ENCODE measurements at regions not wholly inside any gene's neighbourhood (a gene's known extent, or its start where the extent isn't known, plus 50 kb on each side); places are given as distances from the start of the nearest gene placed in this dataset.

GRCh38 chr10:4450981-4451908 is 374.8 kb upstream of the AKR1E2 start:
- H3K27me3 Mint-ChIP-seq (ENCODE audit: unreplicated experiment): no peaks in the 10 kb centered on the region
- BruUV-seq (replicated peaks): no TSS peak
- intact Hi-C loops (cut with micrococcal nuclease; ENCODE audit: unreplicated experiment): no loop called here
- DNase-seq: no peak
- no peak overlapping the region for H3K4me3 Mint-ChIP-seq (ENCODE audit: low read depth, unreplicated experiment)
- no peaks in the 10 kb centered on the region for H3K36me3 Mint-ChIP-seq (ENCODE audit: insufficient read depth, unreplicated experiment)
- H3K4me1 Mint-ChIP-seq (ENCODE audit: low read depth, unreplicated experiment): no peaks in the 10 kb centered on the region
- no peak for TF ChIP-seq CTCF (IDR thresholded peaks at IDR 0.05; ENCODE audit: unreplicated experiment)
- H3K9me3 Mint-ChIP-seq (ENCODE audit: low read depth, unreplicated experiment): peaks cover 3% of the 10 kb centered on the region
- CTCF ChIA-PET: no interaction called here
- no peak overlapping the region for H3K27ac Mint-ChIP-seq (ENCODE audit: unreplicated experiment)

- H3K4me3 Mint-ChIP-seq (ENCODE audit: low read depth, unreplicated experiment): no peak overlapping the region
- no peak overlapping the region for H3K27ac Mint-ChIP-seq (ENCODE audit: unreplicated experiment)
- H3K9me3 Mint-ChIP-seq (ENCODE audit: low read depth, unreplicated experiment): peaks cover 3% of the 10 kb centered on the region
- TF ChIP-seq CTCF (IDR thresholded peaks at IDR 0.05; ENCODE audit: unreplicated experiment): no peak
- no peaks in the 10 kb centered on the region for H3K4me1 Mint-ChIP-seq (ENCODE audit: low read depth, unreplicated experiment)
- H3K27me3 Mint-ChIP-seq (ENCODE audit: unreplicated experiment): no peaks in the 10 kb centered on the region
- BruUV-seq (replicated peaks): no TSS peak
- DNase-seq: no peak
- intact Hi-C loops (cut with micrococcal nuclease; ENCODE audit: unreplicated experiment): no loop called here
- no peaks in the 10 kb centered on the region for H3K36me3 Mint-ChIP-seq (ENCODE audit: insufficient read depth, unreplicated experiment)
- CTCF ChIA-PET: no interaction called here
Measured at GRCh38 chr10:4450169-4450568, 375.8 kb upstream of the AKR1E2 start.

GRCh38 chr10:4448030-4448429 is 378.0 kb upstream of the AKR1E2 start:
- no peak for TF ChIP-seq CTCF (IDR thresholded peaks at IDR 0.05; ENCODE audit: unreplicated experiment)
- H3K9me3 Mint-ChIP-seq (ENCODE audit: low read depth, unreplicated experiment): peaks cover 6% of the 10 kb centered on the region
- no peak for DNase-seq
- H3K4me1 Mint-ChIP-seq (ENCODE audit: low read depth, unreplicated experiment): no peaks in the 10 kb centered on the region
- H3K27ac Mint-ChIP-seq (ENCODE audit: unreplicated experiment): no peak overlapping the region
- H3K4me3 Mint-ChIP-seq (ENCODE audit: low read depth, unreplicated experiment): no peak overlapping the region
- no peaks in the 10 kb centered on the region for H3K36me3 Mint-ChIP-seq (ENCODE audit: insufficient read depth, unreplicated experiment)
- CTCF ChIA-PET: interaction anchor here (0.7 kb wide), 1 partner anchor 10 kb away, joined by 3 read pairs; no protein-coding TSS in a partner anchor
- intact Hi-C loops (cut with micrococcal nuclease; ENCODE audit: unreplicated experiment): no loop called here
- BruUV-seq (replicated peaks): no TSS peak
- no peaks in the 10 kb centered on the region for H3K27me3 Mint-ChIP-seq (ENCODE audit: unreplicated experiment)

- H3K27me3 Mint-ChIP-seq (ENCODE audit: unreplicated experiment): no peaks in the 10 kb centered on the region
- no peak overlapping the region for H3K27ac Mint-ChIP-seq (ENCODE audit: unreplicated experiment)
- H3K4me1 Mint-ChIP-seq (ENCODE audit: low read depth, unreplicated experiment): peaks cover 8% of the 10 kb centered on the region
- intact Hi-C loops (cut with micrococcal nuclease; ENCODE audit: unreplicated experiment): no loop called here
- CTCF ChIA-PET: interaction anchor here (0.6 kb wide), 1 partner anchor 203 kb away, joined by 4 read pairs; no protein-coding TSS in a partner anchor
- no peaks in the 10 kb centered on the region for H3K36me3 Mint-ChIP-seq (ENCODE audit: insufficient read depth, unreplicated experiment)
- peaks cover 9% of the 10 kb centered on the region for H3K9me3 Mint-ChIP-seq (ENCODE audit: low read depth, unreplicated experiment)
- no peak for DNase-seq
- no peak for TF ChIP-seq CTCF (IDR thresholded peaks at IDR 0.05; ENCODE audit: unreplicated experiment)
- no TSS peak for BruUV-seq (replicated peaks)
- H3K4me3 Mint-ChIP-seq (ENCODE audit: low read depth, unreplicated experiment): no peak overlapping the region
Measured at GRCh38 chr10:4443419-4443818, 382.6 kb upstream of the AKR1E2 start.

Measured in Calu3 (cell line).